ENCODE measurements at regions not wholly inside any gene's neighbourhood (a gene's known extent, or its start where the extent isn't known, plus 50 kb on each side); places are given as distances from the start of the nearest gene placed in this dataset.

DNA sequence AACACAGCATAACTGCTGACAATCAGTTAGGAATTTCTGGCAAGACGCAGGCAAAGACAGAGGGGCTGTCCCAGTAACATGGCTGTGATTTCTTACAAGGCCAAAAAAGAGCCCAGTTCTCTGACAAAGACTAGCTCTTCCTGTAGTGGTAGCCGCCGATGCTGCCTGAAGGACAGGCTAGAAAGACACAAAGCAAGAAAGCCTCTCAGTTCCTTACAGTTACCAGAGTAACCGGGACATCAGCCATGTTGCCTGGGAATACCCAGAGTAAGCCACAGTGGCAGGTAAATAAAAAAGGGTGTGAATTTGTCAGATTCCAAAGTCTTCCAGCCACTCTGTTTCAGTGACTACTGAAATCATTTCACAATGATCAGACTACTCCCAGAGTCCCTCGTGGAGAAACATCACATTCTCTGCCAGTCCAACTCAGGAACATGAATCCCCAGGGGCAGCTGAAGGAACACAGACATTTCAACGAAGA is 493.6 kb upstream of the ADAMTS9 start:
- TF ChIP-seq, protein P1, sequence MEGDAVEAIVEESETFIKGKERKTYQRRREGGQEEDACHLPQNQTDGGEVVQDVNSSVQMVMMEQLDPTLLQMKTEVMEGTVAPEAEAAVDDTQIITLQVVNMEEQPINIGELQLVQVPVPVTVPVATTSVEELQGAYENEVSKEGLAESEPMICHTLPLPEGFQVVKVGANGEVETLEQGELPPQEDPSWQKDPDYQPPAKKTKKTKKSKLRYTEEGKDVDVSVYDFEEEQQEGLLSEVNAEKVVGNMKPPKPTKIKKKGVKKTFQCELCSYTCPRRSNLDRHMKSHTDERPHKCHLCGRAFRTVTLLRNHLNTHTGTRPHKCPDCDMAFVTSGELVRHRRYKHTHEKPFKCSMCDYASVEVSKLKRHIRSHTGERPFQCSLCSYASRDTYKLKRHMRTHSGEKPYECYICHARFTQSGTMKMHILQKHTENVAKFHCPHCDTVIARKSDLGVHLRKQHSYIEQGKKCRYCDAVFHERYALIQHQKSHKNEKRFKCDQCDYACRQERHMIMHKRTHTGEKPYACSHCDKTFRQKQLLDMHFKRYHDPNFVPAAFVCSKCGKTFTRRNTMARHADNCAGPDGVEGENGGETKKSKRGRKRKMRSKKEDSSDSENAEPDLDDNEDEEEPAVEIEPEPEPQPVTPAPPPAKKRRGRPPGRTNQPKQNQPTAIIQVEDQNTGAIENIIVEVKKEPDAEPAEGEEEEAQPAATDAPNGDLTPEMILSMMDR (IDR thresholded peaks at IDR 0.05): no peak
- no peak for TF ChIP-seq POLR2A (IDR thresholded peaks at IDR 0.05)

Data from ovary (tissue), 3 donors.